DOHH2 (cell line): ENCODE measurements at regions not wholly inside any gene's neighbourhood (a gene's known extent, or its start where the extent isn't known, plus 50 kb on each side); places are given as distances from the start of the nearest gene placed in this dataset.

Experiments
- CTCF ChIP-seq: fragments of 200-600 bp; sonication (generic); IDR thresholded peaks from one replicate; pipeline ENCODE4 v1.5.1; 2014; ENCODE audit warnings: antibody characterized with exemption, mild to moderate bottlenecking, low read depth, low read length; ENCODE audit not compliant: poor library complexity, severe bottlenecking
- EZH2phosphoT487 ChIP-seq: fragments of 200-600 bp; sonication (generic); IDR thresholded peaks from 2 replicates; pipeline ENCODE4 v1.6.1; 2017; ENCODE audit warnings: borderline replicate concordance, mild to moderate bottlenecking, antibody characterized with exemption, low read length, moderate library complexity, mixed read lengths

GRCh38 chr1:181222972-181223505, 134.5 kb downstream of the IER5 start:
- TF ChIP-seq CTCF (no peak), EZH2phosphoT487 (no peak)
